Neural cell (in vitro differentiated cells): ENCODE measurements at regions not wholly inside any gene's neighbourhood (a gene's known extent, or its start where the extent isn't known, plus 50 kb on each side); places are given as distances from the start of the nearest gene placed in this dataset.
"Not testable (repeated sequence)": the region's sequence is repeated elsewhere in the genome, so short reads cannot be mapped to it uniquely, and the experiment has no call there.

Experiments
- H2AFZ ChIP-seq: fragments of 200-600, 300-800 bp; sonication (generic), shearing (Covaris generic); 2 replicates; pipeline ENCODE4 v1.6.0; 2014; ENCODE audit warnings: low read depth, mild to moderate bottlenecking, antibody characterized with exemption, low read length, moderate library complexity
- H3F3A ChIP-seq: fragments of 200-600 bp; shearing (Covaris generic); 2 replicates; pipeline ENCODE4 v1.6.1; 2016; ENCODE audit warnings: mild to moderate bottlenecking, moderate library complexity, mixed read lengths, antibody characterized with exemption, low read length; ENCODE audit not compliant: insufficient read depth, poor library complexity, severe bottlenecking
- H3K27ac ChIP-seq: fragments of 200-600, 300-800 bp; sonication (generic), shearing (Covaris generic); 2 replicates; pipeline ENCODE4 v1.5.1; 2014; ENCODE audit warnings: mild to moderate bottlenecking, low read length, moderate library complexity
- H3K27me3 ChIP-seq: fragments of 300-800, 200-600 bp; sonication (generic), shearing (Covaris generic); 2 replicates; pipeline ENCODE4 v1.6.0; 2014; ENCODE audit warnings: mild to moderate bottlenecking, low read depth, low read length, moderate library complexity; ENCODE audit not compliant: insufficient read depth
- H3K36me3 ChIP-seq: fragments of 300-800, 200-600 bp; sonication (generic), shearing (Covaris generic); 2 replicates; pipeline ENCODE4 v1.5.1; 2014; ENCODE audit warnings: mild to moderate bottlenecking, antibody characterized with exemption, low read length, moderate library complexity; ENCODE audit not compliant: insufficient read depth
- H3K4me2 ChIP-seq: fragments of 300-800, 200-600 bp; sonication (generic), shearing (Covaris generic); 2 replicates; pipeline ENCODE4 v1.6.0; 2014; ENCODE audit warnings: mild to moderate bottlenecking, low read length
- H3K4me3 ChIP-seq: fragments of 300-800, 200-600 bp; sonication (generic), shearing (Covaris generic); 2 replicates; pipeline ENCODE4 v1.5.1; 2014; ENCODE audit warnings: mild to moderate bottlenecking, low read length, moderate library complexity
- H3K79me2 ChIP-seq: fragments of 200-600 bp; shearing (Covaris generic); replicated peaks from 2 replicates; pipeline ENCODE4 v1.6.0; 2014; ENCODE audit warnings: mild to moderate bottlenecking, low read length, moderate library complexity; ENCODE audit not compliant: insufficient read depth
- H3K9ac ChIP-seq: fragments of 300-800, 200-600 bp; sonication (generic), shearing (Covaris generic); 2 replicates; pipeline ENCODE4 v1.6.1; 2016; ENCODE audit warnings: mild to moderate bottlenecking, low read length, mixed read lengths
- H3K9me2 ChIP-seq: fragments of 200-600 bp; shearing (Covaris generic); 2 replicates; pipeline ENCODE4 v1.6.1; 2016; ENCODE audit warnings: mild to moderate bottlenecking, low read length, mixed read lengths; ENCODE audit not compliant: insufficient read depth
- H3K9me3 ChIP-seq: fragments of 200-600, 300-800 bp; sonication (generic), shearing (Covaris generic); 2 replicates; pipeline ENCODE4 v1.6.1; 2016; ENCODE audit warnings: mild to moderate bottlenecking, mixed run types, low read length, moderate library complexity, mixed read lengths
- H4K20me1 ChIP-seq: fragments of 200-600 bp; shearing (Covaris generic); 2 replicates; pipeline ENCODE4 v1.6.1; 2016; ENCODE audit warnings: mild to moderate bottlenecking, mixed run types; ENCODE audit not compliant: insufficient read depth
- EP300 ChIP-seq: fragments of 450-650 bp; conservative IDR thresholded peaks from 2 replicates; pipeline ENCODE4 v1.6.1; 2014; ENCODE audit warnings: antibody characterized with exemption, mild to moderate bottlenecking, moderate library complexity; ENCODE audit not compliant: poor library complexity, severe bottlenecking
- EZH2 ChIP-seq: fragments of 200-600, 300-800 bp; shearing (Covaris generic), sonication (generic); IDR thresholded peaks from 2 replicates; pipeline ENCODE4 v1.6.1; 2014; ENCODE audit warnings: antibody characterized with exemption, low read length, borderline replicate concordance, mild to moderate bottlenecking; ENCODE audit not compliant: insufficient read depth, poor library complexity, severe bottlenecking
- MXI1 ChIP-seq: fragments of 450-650 bp; conservative IDR thresholded peaks from 2 replicates; pipeline ENCODE4 v1.6.1; 2014; ENCODE audit warnings: antibody characterized with exemption, mild to moderate bottlenecking; ENCODE audit not compliant: poor library complexity, severe bottlenecking
- POLR2AphosphoS5 ChIP-seq: IDR thresholded peaks from 2 replicates; pipeline ENCODE4 v1.6.1; 2012
- RAD21 ChIP-seq: fragments of 450-650 bp; conservative IDR thresholded peaks from 2 replicates; pipeline ENCODE4 v1.6.1; 2014; ENCODE audit warnings: antibody characterized with exemption, mild to moderate bottlenecking, moderate library complexity
- SMC3 ChIP-seq: fragments of 450-650 bp; conservative IDR thresholded peaks from 2 replicates; pipeline ENCODE4 v1.6.1; 2014; ENCODE audit warnings: antibody characterized with exemption, mild to moderate bottlenecking, moderate library complexity; ENCODE audit not compliant: poor library complexity
- TAF1 ChIP-seq: IDR thresholded peaks from 2 replicates; pipeline ENCODE4 v1.6.1; 2012; ENCODE audit warnings: low read depth
- TF ChIP-seq, protein P1 (sequence below): fragments of 450-650 bp; IDR thresholded peaks from 2 replicates; pipeline ENCODE4 v1.5.1; 2014; ENCODE audit warnings: antibody characterized with exemption, mild to moderate bottlenecking, moderate library complexity; ENCODE audit not compliant: poor library complexity, severe bottlenecking
- TF ChIP-seq, protein P2 (sequence below): IDR thresholded peaks from 2 replicates; pipeline ENCODE4 v1.6.1; 2012; ENCODE audit warnings: borderline replicate concordance

DNA sequence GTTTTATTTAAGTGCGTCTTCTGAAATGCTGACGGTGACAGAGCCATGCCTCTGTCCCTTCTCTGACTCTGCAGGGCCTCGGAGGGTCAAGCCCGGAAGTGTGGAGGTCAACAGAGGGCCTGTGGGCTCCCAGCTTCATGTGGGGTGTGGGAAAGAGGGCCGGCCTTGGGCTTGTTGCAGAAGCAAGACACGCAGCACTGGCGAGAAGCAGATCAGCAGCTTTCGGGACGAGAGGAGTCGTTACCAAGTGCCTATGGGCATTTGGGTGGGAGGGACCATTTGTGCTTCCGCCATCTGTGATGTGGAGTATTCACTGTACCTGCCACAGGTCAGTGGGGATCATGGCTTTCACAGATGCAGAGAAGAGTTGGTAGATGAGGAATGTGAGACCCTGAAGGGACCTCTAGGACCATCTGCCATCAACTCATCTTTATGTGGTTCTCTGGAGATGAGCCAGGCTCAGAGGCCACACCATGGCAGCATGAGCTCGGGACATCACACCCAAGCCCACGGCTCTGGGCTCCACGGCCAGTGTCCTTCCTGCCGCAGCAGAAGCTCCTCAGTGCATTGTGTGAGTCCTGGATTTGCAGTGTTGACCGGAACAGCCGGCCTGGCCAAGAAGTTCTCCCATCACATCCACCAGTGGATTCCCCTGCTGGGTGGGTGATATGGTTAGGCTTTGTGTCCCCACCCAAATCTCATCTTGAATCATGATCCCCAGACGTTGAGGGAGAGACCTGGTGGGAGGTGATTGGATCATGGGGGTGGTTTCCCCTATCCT lies 590.7 kb downstream of the TBC1D22A start:
- Histone ChIP-seq H3K27me3 (no peaks in the 10 kb centered on the region), H3K79me2 (no peaks in the 10 kb centered on the region), H4K20me1 (no peaks in the 10 kb centered on the region), H3K9me3 (peaks cover 5% of the 10 kb centered on the region), H3K9ac (no peak overlapping the region), H3K27ac (no peak overlapping the region), H3K4me2 (no peak overlapping the region), H3F3A (no peaks in the 10 kb centered on the region), H3K9me2 (no peaks in the 10 kb centered on the region), H2AFZ (no peak overlapping the region), H3K36me3 (no peaks in the 10 kb centered on the region), H3K4me3 (no peak overlapping the region)
- TF ChIP-seq, protein P1, sequence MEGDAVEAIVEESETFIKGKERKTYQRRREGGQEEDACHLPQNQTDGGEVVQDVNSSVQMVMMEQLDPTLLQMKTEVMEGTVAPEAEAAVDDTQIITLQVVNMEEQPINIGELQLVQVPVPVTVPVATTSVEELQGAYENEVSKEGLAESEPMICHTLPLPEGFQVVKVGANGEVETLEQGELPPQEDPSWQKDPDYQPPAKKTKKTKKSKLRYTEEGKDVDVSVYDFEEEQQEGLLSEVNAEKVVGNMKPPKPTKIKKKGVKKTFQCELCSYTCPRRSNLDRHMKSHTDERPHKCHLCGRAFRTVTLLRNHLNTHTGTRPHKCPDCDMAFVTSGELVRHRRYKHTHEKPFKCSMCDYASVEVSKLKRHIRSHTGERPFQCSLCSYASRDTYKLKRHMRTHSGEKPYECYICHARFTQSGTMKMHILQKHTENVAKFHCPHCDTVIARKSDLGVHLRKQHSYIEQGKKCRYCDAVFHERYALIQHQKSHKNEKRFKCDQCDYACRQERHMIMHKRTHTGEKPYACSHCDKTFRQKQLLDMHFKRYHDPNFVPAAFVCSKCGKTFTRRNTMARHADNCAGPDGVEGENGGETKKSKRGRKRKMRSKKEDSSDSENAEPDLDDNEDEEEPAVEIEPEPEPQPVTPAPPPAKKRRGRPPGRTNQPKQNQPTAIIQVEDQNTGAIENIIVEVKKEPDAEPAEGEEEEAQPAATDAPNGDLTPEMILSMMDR, result no peak
- TF ChIP-seq EZH2, result no peak
- no peak for TF ChIP-seq TAF1
- no peak for TF ChIP-seq EP300
- TF ChIP-seq SMC3, result no peak

DNA sequence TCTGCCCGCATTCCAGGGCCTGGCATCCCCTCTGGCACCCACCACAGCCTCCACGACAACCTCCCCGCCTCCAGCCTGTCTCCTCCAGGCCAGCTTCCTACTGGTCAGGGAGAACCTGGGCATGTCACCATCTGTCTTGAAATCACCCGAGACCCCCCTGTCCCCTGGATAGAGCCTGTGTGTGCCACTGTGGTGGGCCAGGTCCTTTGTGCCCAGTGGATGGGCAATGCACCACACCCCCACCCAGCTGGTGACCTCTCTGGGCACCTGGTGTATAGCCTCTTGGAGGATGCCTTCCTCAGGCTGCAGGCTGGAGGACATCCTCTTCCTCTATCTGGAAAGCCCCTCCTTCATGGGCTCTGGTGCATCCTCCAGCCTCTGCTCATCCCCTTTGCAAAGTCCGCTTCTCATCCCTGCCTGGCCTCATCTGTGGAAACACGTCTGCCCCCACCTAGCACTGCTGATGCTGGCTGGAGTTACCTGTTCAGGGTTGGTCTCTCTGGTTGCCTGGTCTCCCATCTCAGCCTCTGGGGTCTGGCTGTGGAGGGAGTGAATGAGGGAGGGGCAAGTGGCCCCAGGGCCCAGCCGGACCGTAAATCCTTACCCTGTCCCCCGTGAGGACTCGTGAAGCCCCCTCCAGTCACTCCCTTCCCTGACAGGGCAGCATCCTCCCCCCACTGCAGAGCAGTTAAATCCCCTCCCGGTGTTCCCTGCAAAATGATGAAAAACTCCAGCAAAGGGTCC lies 589.6 kb downstream of the TBC1D22A start:
- H3K79me2 ChIP-seq, result no peaks in the 10 kb centered on the region
- H3K9ac ChIP-seq, result no peak overlapping the region
- H3K27ac ChIP-seq, result no peak overlapping the region
- H3K9me2 ChIP-seq, result no peaks in the 10 kb centered on the region
- no peaks in the 10 kb centered on the region for H4K20me1 ChIP-seq
- no peak overlapping the region for H3K4me3 ChIP-seq
- no peaks in the 10 kb centered on the region for H3F3A ChIP-seq
- H3K4me2 ChIP-seq, result no peak overlapping the region
- H3K27me3 ChIP-seq, result no peaks in the 10 kb centered on the region
- peaks cover 5% of the 10 kb centered on the region for H3K9me3 ChIP-seq
- H2AFZ ChIP-seq, result no peak overlapping the region
- TF ChIP-seq EP300 (no peak), TAF1 (no peak), POLR2AphosphoS5 (no peak), RAD21 (no peak), SMC3 (no peak), EZH2 (no peak), MXI1 (no peak)
- TF ChIP-seq, protein P1, result no peak
- TF ChIP-seq, protein P2, sequence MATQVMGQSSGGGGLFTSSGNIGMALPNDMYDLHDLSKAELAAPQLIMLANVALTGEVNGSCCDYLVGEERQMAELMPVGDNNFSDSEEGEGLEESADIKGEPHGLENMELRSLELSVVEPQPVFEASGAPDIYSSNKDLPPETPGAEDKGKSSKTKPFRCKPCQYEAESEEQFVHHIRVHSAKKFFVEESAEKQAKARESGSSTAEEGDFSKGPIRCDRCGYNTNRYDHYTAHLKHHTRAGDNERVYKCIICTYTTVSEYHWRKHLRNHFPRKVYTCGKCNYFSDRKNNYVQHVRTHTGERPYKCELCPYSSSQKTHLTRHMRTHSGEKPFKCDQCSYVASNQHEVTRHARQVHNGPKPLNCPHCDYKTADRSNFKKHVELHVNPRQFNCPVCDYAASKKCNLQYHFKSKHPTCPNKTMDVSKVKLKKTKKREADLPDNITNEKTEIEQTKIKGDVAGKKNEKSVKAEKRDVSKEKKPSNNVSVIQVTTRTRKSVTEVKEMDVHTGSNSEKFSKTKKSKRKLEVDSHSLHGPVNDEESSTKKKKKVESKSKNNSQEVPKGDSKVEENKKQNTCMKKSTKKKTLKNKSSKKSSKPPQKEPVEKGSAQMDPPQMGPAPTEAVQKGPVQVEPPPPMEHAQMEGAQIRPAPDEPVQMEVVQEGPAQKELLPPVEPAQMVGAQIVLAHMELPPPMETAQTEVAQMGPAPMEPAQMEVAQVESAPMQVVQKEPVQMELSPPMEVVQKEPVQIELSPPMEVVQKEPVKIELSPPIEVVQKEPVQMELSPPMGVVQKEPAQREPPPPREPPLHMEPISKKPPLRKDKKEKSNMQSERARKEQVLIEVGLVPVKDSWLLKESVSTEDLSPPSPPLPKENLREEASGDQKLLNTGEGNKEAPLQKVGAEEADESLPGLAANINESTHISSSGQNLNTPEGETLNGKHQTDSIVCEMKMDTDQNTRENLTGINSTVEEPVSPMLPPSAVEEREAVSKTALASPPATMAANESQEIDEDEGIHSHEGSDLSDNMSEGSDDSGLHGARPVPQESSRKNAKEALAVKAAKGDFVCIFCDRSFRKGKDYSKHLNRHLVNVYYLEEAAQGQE, result no peak
- H3K36me3 ChIP-seq, result no peaks in the 10 kb centered on the region

DNA sequence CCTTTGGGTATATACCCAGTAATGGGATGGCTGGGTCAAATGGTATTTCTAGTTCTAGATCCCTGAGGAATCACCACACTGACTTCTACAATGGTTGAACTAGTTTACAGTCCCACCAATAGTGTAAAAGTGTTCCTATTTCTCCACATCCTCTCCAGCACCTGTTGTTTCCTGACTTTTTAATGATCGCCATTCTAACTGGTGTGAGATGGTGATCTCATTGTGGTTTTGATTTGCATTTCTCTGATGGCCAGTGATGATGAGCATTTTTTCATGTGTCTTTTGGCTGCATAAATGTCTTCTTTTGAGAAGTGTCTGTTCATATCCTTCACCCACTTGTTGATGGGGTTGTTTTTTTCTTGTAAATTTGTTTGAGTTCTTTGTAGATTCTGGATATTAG lies 583.8 kb downstream of the TBC1D22A start:
- H3K79me2 ChIP-seq, H3K27ac ChIP-seq, H3K27me3 ChIP-seq, H4K20me1 ChIP-seq, H3K4me2 ChIP-seq, H3K9me3 ChIP-seq, H3K9me2 ChIP-seq, H3F3A ChIP-seq, H3K36me3 ChIP-seq, H3K9ac ChIP-seq, H3K4me3 ChIP-seq, H2AFZ ChIP-seq: not testable (repeated sequence)
